ENCODE measurements at regions not wholly inside any gene's neighbourhood (a gene's known extent, or its start where the extent isn't known, plus 50 kb on each side); places are given as distances from the start of the nearest gene placed in this dataset.

- H3K79me2 ChIP-seq (ENCODE audit: low read length): no peaks in the 10 kb centered on the region
- ChIA-PET CTCF (no interaction called here), POLR2A (ENCODE audit: unreplicated experiment) (no interaction called here)
- no peaks in the 10 kb centered on the region for H3K9me3 ChIP-seq (ENCODE audit: low read length)
- H4K20me1 ChIP-seq (ENCODE audit: low read length): no peaks in the 10 kb centered on the region
- H3K36me3 ChIP-seq (ENCODE audit: low read depth, low read length): no peaks in the 10 kb centered on the region
- H3F3A ChIP-seq (ENCODE audit: low read length, unreplicated experiment): no peaks in the 10 kb centered on the region
- H3K4me3 ChIP-seq (ENCODE audit: low read length): no peak overlapping the region
- H3K4me2 ChIP-seq (ENCODE audit: low read length): no peak overlapping the region
- intact Hi-C loops (cut with micrococcal nuclease): no loop called here
- no peaks in the 10 kb centered on the region for H3K27me3 ChIP-seq (ENCODE audit: low read length)
- ATAC-seq (no peak; the same call in 1 of the 2 replicates), DNase-seq (no peak)
- H3K9me2 ChIP-seq (replicated peaks; ENCODE audit: low read length): no peaks in the 10 kb centered on the region
- no peak overlapping the region for H3K9ac ChIP-seq (ENCODE audit: low read length)
- H2AFZ ChIP-seq (ENCODE audit: low read length): no peak overlapping the region
- no peaks in the 10 kb centered on the region for H3K4me1 ChIP-seq (ENCODE audit: insufficient read depth, low read length)
- H3K27ac ChIP-seq (ENCODE audit: low read length): no peak overlapping the region
- TF ChIP-seq EZH2 (IDR thresholded peaks at IDR 0.05; ENCODE audit: low read length, unreplicated experiment) (no peak), EZH2phosphoT487 (IDR thresholded peaks at IDR 0.05; ENCODE audit: borderline replicate concordance, low read length) (no peak), CTCF (conservative IDR thresholded peaks at IDR 0.05; ENCODE audit: low read depth, low read length) (no peak)
- BruUV-seq (replicated peaks): no TSS peak
These were observed 684.0 kb upstream of the ZEB2 start for GRCh38 chr2:145203891-145204290.

GRCh38 chr2:145199827-145200706 lies 680.1 kb upstream of the ZEB2 start:
- Histone ChIP-seq H3K27ac (ENCODE audit: low read length) (no peak overlapping the region), H3K9me2 (replicated peaks; ENCODE audit: low read length) (no peaks in the 10 kb centered on the region), H3F3A (ENCODE audit: low read length, unreplicated experiment) (no peaks in the 10 kb centered on the region), H3K27me3 (ENCODE audit: low read length) (no peaks in the 10 kb centered on the region), H3K4me1 (ENCODE audit: insufficient read depth, low read length) (no peaks in the 10 kb centered on the region), H3K9me3 (ENCODE audit: low read length) (no peaks in the 10 kb centered on the region), H3K9ac (ENCODE audit: low read length) (no peak overlapping the region), H3K4me2 (ENCODE audit: low read length) (no peak overlapping the region), H2AFZ (ENCODE audit: low read length) (no peak overlapping the region), H3K79me2 (ENCODE audit: low read length) (no peaks in the 10 kb centered on the region), H4K20me1 (ENCODE audit: low read length) (no peaks in the 10 kb centered on the region), H3K36me3 (ENCODE audit: low read depth, low read length) (no peaks in the 10 kb centered on the region), H3K4me3 (ENCODE audit: low read length) (no peak overlapping the region)
- POLR2A ChIA-PET (ENCODE audit: unreplicated experiment): no interaction called here
- no TSS peak for BruUV-seq (replicated peaks)
- intact Hi-C loops (cut with micrococcal nuclease): no loop called here
- no peak for TF ChIP-seq EZH2 (IDR thresholded peaks at IDR 0.05; ENCODE audit: low read length, unreplicated experiment)
- TF ChIP-seq EZH2phosphoT487 (IDR thresholded peaks at IDR 0.05; ENCODE audit: borderline replicate concordance, low read length): no peak
- no peak for TF ChIP-seq CTCF (conservative IDR thresholded peaks at IDR 0.05; ENCODE audit: low read depth, low read length)
- no peak for DNase-seq
- CTCF ChIA-PET: no interaction called here
- ATAC-seq: no peak

- no peaks in the 10 kb centered on the region for H3K79me2 ChIP-seq (ENCODE audit: low read length)
- DNase-seq: no peak
- no peak overlapping the region for H3K27ac ChIP-seq (ENCODE audit: low read length)
- intact Hi-C loops (cut with micrococcal nuclease): no loop called here
- no peak overlapping the region for H3K4me2 ChIP-seq (ENCODE audit: low read length)
- no peaks in the 10 kb centered on the region for H3F3A ChIP-seq (ENCODE audit: low read length, unreplicated experiment)
- H3K4me1 ChIP-seq (ENCODE audit: insufficient read depth, low read length): no peaks in the 10 kb centered on the region
- no peaks in the 10 kb centered on the region for H3K36me3 ChIP-seq (ENCODE audit: low read depth, low read length)
- CTCF ChIA-PET: no interaction called here
- TF ChIP-seq CTCF (conservative IDR thresholded peaks at IDR 0.05; ENCODE audit: low read depth, low read length) (no peak), EZH2phosphoT487 (IDR thresholded peaks at IDR 0.05; ENCODE audit: borderline replicate concordance, low read length) (no peak), EZH2 (IDR thresholded peaks at IDR 0.05; ENCODE audit: low read length, unreplicated experiment) (no peak)
- POLR2A ChIA-PET (ENCODE audit: unreplicated experiment): no interaction called here
- H3K4me3 ChIP-seq (ENCODE audit: low read length): no peak overlapping the region
- H4K20me1 ChIP-seq (ENCODE audit: low read length): no peaks in the 10 kb centered on the region
- BruUV-seq (replicated peaks): no TSS peak
- no peaks in the 10 kb centered on the region for H3K27me3 ChIP-seq (ENCODE audit: low read length)
- no peaks in the 10 kb centered on the region for H3K9me3 ChIP-seq (ENCODE audit: low read length)
- no peak overlapping the region for H3K9ac ChIP-seq (ENCODE audit: low read length)
- ATAC-seq: no peak
- H3K9me2 ChIP-seq (replicated peaks; ENCODE audit: low read length): no peaks in the 10 kb centered on the region
- no peak overlapping the region for H2AFZ ChIP-seq (ENCODE audit: low read length)
These were observed 679.1 kb upstream of the ZEB2 start for GRCh38 chr2:145199042-145199441.

All from PC-3 (cell line).